GM13977 (cell line): ENCODE measurements at regions not wholly inside any gene's neighbourhood (a gene's known extent, or its start where the extent isn't known, plus 50 kb on each side); places are given as distances from the start of the nearest gene placed in this dataset.

ENCODE experiments used
- DNase-seq: peaks from one replicate; pipeline ENCODE4 v3.0.0; 2012; ENCODE audit warnings: low spot score
- CTCF ChIP-seq: IDR thresholded peaks from 2 replicates; pipeline ENCODE4 v1.5.1; 2012; ENCODE audit warnings: mild to moderate bottlenecking, control low read depth; ENCODE audit not compliant: insufficient read depth; ENCODE audit errors: extremely low read depth, missing control alignments
- in situ Hi-C: fragments of 300-500 bp; cut with MboI; formaldehyde crosslinking; loops from one replicate; pipeline ENCODE4 v1.12.0; 2022; ENCODE audit warnings: low sequenced_read_pairs, low pct_unique_long_range_greater_than_20kb, mixed read lengths, inconsistent platforms; ENCODE audit not compliant: unreplicated experiment

GRCh38 chr9:135263511-135263910 is 176.0 kb downstream of the OLFM1 start:
- no peak for TF ChIP-seq CTCF
- in situ Hi-C loops = no loop called here
- DNase-seq = no peak

GRCh38 chr9:135265931-135266330 is 178.5 kb downstream of the OLFM1 start:
- in situ Hi-C loops = no loop called here
- TF ChIP-seq CTCF = no peak
- no peak for DNase-seq

GRCh38 chr9:135267191-135267809 is 179.8 kb downstream of the OLFM1 start:
- in situ Hi-C loops = no loop called here
- no peak for TF ChIP-seq CTCF
- DNase-seq = no peak

GRCh38 chr9:135268031-135268430 is 180.6 kb downstream of the OLFM1 start:
- TF ChIP-seq CTCF = no peak
- in situ Hi-C loops = no loop called here
- DNase-seq = no peak

- no peak for TF ChIP-seq CTCF
- in situ Hi-C loops = no loop called here
- no peak for DNase-seq
Observed at GRCh38 chr9:135268981-135269380, 181.5 kb downstream of the OLFM1 start.

GRCh38 chr9:135269912-135270830 is 182.7 kb downstream of the OLFM1 start:
- in situ Hi-C loops = no loop called here
- DNase-seq = no peak
- TF ChIP-seq CTCF = no peak
